Spinal cord (tissue), 9 donors: ENCODE measurements at regions not wholly inside any gene's neighbourhood (a gene's known extent, or its start where the extent isn't known, plus 50 kb on each side); places are given as distances from the start of the nearest gene placed in this dataset.

Source experiments
- DNase-seq, 6 donors: peaks; one replicate each; pipeline versions ENCODE4 v3.0.0 to v3.0.0-alpha.2; 2013 to 2015; ENCODE audit warnings: low spot score in 6 of 6, low read depth in 4 of 6
- H3K27ac ChIP-seq: one replicate; pipeline ENCODE4 v1.5.1; 2013; ENCODE audit warnings: low read depth, low read length, control low read depth
- H3K27me3 ChIP-seq: one replicate; pipeline ENCODE4 v1.6.1; 2013; ENCODE audit warnings: low read length; ENCODE audit not compliant: control insufficient read depth, insufficient read depth
- H3K36me3 ChIP-seq: one replicate; pipeline ENCODE4 v1.6.1; 2013; ENCODE audit warnings: low read length; ENCODE audit not compliant: control insufficient read depth, insufficient read depth
- H3K4me1 ChIP-seq: one replicate; pipeline ENCODE4 v1.6.1; 2013; ENCODE audit warnings: low read length; ENCODE audit not compliant: control insufficient read depth, insufficient read depth
- H3K4me3 ChIP-seq: one replicate; pipeline ENCODE4 v1.5.1; 2013; ENCODE audit warnings: low read depth, low read length, control low read depth
- H3K9me3 ChIP-seq: one replicate; pipeline ENCODE4 v1.6.1; 2013; ENCODE audit warnings: low read length; ENCODE audit not compliant: control insufficient read depth, insufficient read depth
- WGBS: methylation state at CpG from one replicate; pipeline ENCODE4 v1.1.5; 2013; ENCODE audit warnings: missing lambda C conversion rate; ENCODE audit not compliant: insufficient coverage; 5-methylcytosine and 5-hydroxymethylcytosine counted together
- donor health status: healthy.

- H3K4me1 ChIP-seq: no peaks in the 10 kb centered on the region
- H3K27me3 ChIP-seq: no peaks in the 10 kb centered on the region
- no peaks in the 10 kb centered on the region for H3K36me3 ChIP-seq
- H3K9me3 ChIP-seq: no peaks in the 10 kb centered on the region
- no peak overlapping the region for H3K27ac ChIP-seq
- H3K4me3 ChIP-seq: no peak overlapping the region
- no peak for DNase-seq
- no CpG with 5 or more reads among the region's 2 CpGs for WGBS
Observed at GRCh38 chr7:96422388-96422787, 100.5 kb upstream of the SLC25A13 start.

DNA sequence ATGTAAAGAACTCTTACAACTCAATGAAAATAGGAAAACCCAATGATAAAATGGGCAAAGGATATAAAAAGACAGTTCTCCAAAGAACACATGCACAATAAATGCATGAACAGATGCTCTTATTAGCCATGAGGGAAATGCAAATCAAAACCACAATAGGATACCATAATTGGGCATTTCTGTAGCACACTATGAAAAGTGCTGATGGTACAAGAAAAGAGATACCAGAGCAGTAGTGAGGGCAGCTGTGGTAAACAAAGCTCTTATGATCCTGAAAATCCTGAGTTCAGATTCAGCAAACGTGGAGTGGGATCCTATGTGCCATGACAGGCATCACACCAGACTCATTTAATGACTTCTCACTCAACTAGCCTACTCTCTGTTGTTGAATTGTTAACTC, 96.7 kb upstream of the SLC25A13 start:
- no peak overlapping the region for H3K27ac ChIP-seq
- H3K9me3 ChIP-seq: no peaks in the 10 kb centered on the region
- H3K4me1 ChIP-seq: no peaks in the 10 kb centered on the region
- no peak for DNase-seq
- H3K4me3 ChIP-seq: no peak overlapping the region
- no CpG with 5 or more reads among the region's 1 CpG for WGBS
- no peaks in the 10 kb centered on the region for H3K36me3 ChIP-seq
- H3K27me3 ChIP-seq: no peaks in the 10 kb centered on the region

DNA sequence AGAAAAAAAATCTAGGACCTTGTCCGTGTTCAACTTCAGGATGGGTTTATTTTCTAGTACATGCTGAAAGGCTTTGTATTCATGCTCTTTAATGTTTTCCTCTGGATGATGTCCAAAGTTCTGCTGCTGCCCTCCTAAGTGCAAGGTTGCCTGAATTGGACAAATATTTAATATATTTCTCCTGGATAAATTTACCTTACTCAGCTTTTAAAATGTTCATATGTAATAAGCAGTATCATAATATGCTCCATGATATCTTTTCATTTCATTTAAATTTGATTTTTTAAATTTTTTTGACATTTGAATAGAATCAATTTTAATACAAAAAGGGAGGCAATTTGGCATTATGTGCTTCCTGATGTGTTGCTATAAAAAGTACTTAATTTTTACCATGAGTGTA, 95.9 kb upstream of the SLC25A13 start:
- H3K27me3 ChIP-seq: no peaks in the 10 kb centered on the region
- WGBS: no CpG with 5 or more reads among the region's 1 CpG

GRCh38 chr7:96416599-96416998, 94.7 kb upstream of the SLC25A13 start:
- DNase-seq: no peak
- no peaks in the 10 kb centered on the region for H3K4me1 ChIP-seq
- H3K4me3 ChIP-seq: no peak overlapping the region
- no peaks in the 10 kb centered on the region for H3K9me3 ChIP-seq
- H3K27me3 ChIP-seq: no peaks in the 10 kb centered on the region
- WGBS: no CpG with 5 or more reads among the region's 1 CpG
- no peaks in the 10 kb centered on the region for H3K36me3 ChIP-seq
- H3K27ac ChIP-seq: no peak overlapping the region

More for the DNA sequence above, 95.9 kb upstream of the SLC25A13 start:
- Histone ChIP-seq H3K4me3 (no peak overlapping the region), H3K4me1 (no peaks in the 10 kb centered on the region), H3K36me3 (no peaks in the 10 kb centered on the region), H3K9me3 (no peaks in the 10 kb centered on the region), H3K27ac (no peak overlapping the region)
- no peak for DNase-seq

GRCh38 chr7:96416116-96416515, 94.2 kb upstream of the SLC25A13 start:
- Histone ChIP-seq H3K4me3 (no peak overlapping the region), H3K4me1 (no peaks in the 10 kb centered on the region), H3K36me3 (no peaks in the 10 kb centered on the region), H3K27me3 (no peaks in the 10 kb centered on the region), H3K9me3 (no peaks in the 10 kb centered on the region), H3K27ac (no peak overlapping the region)
- DNase-seq: no peak
- no CpG with 5 or more reads among the region's 3 CpGs for WGBS

- Histone ChIP-seq H3K4me1 (no peaks in the 10 kb centered on the region), H3K9me3 (no peaks in the 10 kb centered on the region), H3K4me3 (no peak overlapping the region), H3K36me3 (no peaks in the 10 kb centered on the region), H3K27me3 (no peaks in the 10 kb centered on the region), H3K27ac (no peak overlapping the region)
- 82% methylated on average over 3 of the region's 3 CpGs for WGBS
- no peak for DNase-seq
Observed at GRCh38 chr7:96415293-96415940, 93.5 kb upstream of the SLC25A13 start.

DNA sequence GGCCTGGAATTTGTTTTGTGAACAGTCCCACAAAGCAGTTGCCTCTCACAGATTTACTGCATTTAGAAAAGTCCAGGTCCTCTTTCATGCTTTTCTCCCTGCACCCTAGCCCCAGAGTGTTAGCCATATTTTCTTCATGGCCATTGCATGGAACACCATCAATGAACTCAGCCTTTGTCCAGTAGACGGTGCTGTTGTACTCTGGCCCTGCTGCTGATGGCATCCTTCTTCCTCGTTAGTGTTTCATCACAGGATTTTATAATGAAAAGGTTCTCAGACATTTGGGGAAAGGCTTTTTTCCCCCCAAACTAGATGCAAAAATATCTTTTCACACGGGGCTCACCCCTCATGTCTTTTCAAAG, 93.0 kb upstream of the SLC25A13 start:
- Histone ChIP-seq H3K27ac (no peak overlapping the region), H3K9me3 (no peaks in the 10 kb centered on the region), H3K4me3 (no peak overlapping the region), H3K36me3 (no peaks in the 10 kb centered on the region), H3K4me1 (no peaks in the 10 kb centered on the region), H3K27me3 (no peaks in the 10 kb centered on the region)
- no CpG with 5 or more reads among the region's 3 CpGs for WGBS
- peak in 3 of 6 donors; percentile 5 to 78 (median 61) for DNase-seq

- H3K4me3 ChIP-seq: no peak overlapping the region
- no peak overlapping the region for H3K27ac ChIP-seq
- no peaks in the 10 kb centered on the region for H3K27me3 ChIP-seq
- no peaks in the 10 kb centered on the region for H3K9me3 ChIP-seq
- 62% methylated on average over 2 of the region's 6 CpGs for WGBS
- no peaks in the 10 kb centered on the region for H3K36me3 ChIP-seq
- no peak for DNase-seq
- no peaks in the 10 kb centered on the region for H3K4me1 ChIP-seq
Observed at GRCh38 chr7:96410126-96410839, 88.4 kb upstream of the SLC25A13 start.

DNA sequence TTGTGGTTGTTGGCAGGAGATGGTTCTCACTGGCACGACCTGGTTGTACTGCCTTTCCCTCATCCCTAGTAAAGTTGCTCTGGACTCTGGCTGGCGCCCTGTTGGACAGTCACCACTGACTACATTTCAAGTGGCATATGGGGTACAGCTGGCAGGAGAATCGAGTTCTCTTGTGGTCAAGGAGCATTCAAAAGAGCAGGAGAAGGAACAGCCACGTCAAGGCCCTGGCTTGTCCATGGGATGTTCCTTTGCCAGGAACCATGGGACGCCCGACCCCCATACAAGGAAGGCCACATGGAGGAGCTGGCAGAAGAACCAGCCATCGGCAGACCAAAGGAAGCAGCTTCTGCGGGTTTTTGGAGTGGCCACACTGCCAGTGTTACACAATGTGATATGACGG, 87.0 kb upstream of the SLC25A13 start:
- H3K9me3 ChIP-seq: no peaks in the 10 kb centered on the region
- no peaks in the 10 kb centered on the region for H3K27me3 ChIP-seq
- WGBS: 96% methylated on average over 7 of the region's 9 CpGs
- no peaks in the 10 kb centered on the region for H3K36me3 ChIP-seq
- DNase-seq: no peak
- no peaks in the 10 kb centered on the region for H3K4me1 ChIP-seq
- H3K4me3 ChIP-seq: no peak overlapping the region
- no peak overlapping the region for H3K27ac ChIP-seq

DNA sequence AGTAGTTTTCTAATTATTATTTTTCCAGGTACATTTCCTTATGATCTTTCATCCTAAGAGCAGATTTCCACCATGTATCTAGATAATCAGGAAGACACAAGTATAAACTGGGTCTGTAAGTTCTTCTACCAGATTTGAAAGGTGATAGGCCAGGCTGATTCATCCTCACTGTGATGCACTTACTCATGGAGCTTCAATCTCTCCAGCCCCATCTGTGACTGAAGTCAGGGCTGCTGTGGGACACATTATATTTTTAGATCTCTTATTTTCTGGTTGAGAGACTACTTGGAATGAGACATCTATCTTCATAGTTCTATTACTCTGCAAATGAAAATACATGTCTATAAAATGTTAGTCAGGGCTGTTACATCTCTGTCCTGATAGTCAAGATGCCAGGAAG, 85.5 kb upstream of the SLC25A13 start:
- no peak for DNase-seq
- no peak overlapping the region for H3K4me3 ChIP-seq
- no peaks in the 10 kb centered on the region for H3K4me1 ChIP-seq
- H3K27ac ChIP-seq: no peak overlapping the region
- H3K9me3 ChIP-seq: no peaks in the 10 kb centered on the region
- no peaks in the 10 kb centered on the region for H3K36me3 ChIP-seq
- H3K27me3 ChIP-seq: no peaks in the 10 kb centered on the region
